Bronchial epithelial cell (primary cell): ENCODE measurements at regions not wholly inside any gene's neighbourhood (a gene's known extent, or its start where the extent isn't known, plus 50 kb on each side); places are given as distances from the start of the nearest gene placed in this dataset.
A peak's percentile ranks its signal among the peaks of the same experiment; 100 is the strongest.

ENCODE experiments used
- DNase-seq: peaks from one replicate; pipeline ENCODE4 v3.0.0-alpha.2; 2010; ENCODE audit warnings: low read depth
- FAIRE-seq: peaks from 2 replicates; lab custom pipeline; 2011; peaks lifted over from hg19 to GRCh38; lab: Jason Lieb, UNC
- H3K27me3 ChIP-seq: 2 replicates; pipeline ENCODE4 v1.5.1; 2011; ENCODE audit warnings: low read length; ENCODE audit not compliant: control insufficient read depth, insufficient read depth
- H3K36me3 ChIP-seq: 2 replicates; pipeline ENCODE4 v1.5.1; 2011; ENCODE audit warnings: low read length; ENCODE audit not compliant: control insufficient read depth, insufficient read depth
- H3K4me3 ChIP-seq: 2 replicates; pipeline ENCODE4 v1.5.1; 2011; ENCODE audit warnings: mild to moderate bottlenecking, low read depth, low read length, control low read depth
- CTCF ChIP-seq: IDR thresholded peaks from 2 replicates; pipeline ENCODE4 v1.5.1; 2011; ENCODE audit warnings: mild to moderate bottlenecking, moderate library complexity, low read length, control low read depth, inconsistent platforms; ENCODE audit not compliant: insufficient read depth, severe bottlenecking

DNA sequence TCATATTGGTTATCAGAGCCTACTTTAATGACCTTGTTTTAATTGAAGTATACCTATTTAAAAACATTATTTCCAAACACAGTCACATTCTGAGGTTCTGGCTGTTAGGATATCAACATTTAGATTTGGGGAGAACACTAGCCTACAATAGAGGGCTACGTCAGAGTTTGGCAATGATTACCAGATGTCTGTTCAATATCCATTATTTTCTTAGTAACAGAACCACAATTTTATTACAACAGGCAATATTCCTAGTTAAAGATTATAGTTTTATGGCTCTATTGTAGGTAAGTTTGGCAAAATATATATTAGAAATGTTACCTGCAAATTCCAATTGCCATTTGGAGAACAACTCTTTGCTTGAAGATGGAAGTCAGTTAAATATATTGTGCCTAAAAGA, 1163.1 kb upstream of the MIR17HG start:
- Histone ChIP-seq H3K4me3 (no peak overlapping the region), H3K27me3 (no peaks in the 10 kb centered on the region), H3K36me3 (no peaks in the 10 kb centered on the region)
- FAIRE-seq, result no peak
- no peak for TF ChIP-seq CTCF
- DNase-seq, result no peak

DNA sequence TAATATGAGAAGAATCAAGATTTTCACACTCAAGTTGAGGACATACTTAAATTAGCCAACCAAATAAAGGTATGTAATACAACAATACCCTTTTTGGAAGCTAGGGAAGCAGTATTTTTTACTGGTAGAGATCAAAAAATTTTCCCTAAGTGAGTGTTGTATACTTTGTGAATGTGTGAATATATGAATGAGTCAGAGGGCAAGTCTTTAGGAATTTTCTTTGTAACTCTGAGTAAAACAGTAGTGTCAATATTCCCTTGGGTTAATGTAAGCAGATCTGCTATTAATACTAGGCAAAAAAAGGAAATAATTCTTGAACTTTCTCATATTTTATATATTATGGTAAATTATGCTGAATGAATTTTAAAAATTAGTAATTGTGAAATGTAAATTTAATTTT, 1161.8 kb upstream of the MIR17HG start:
- TF ChIP-seq CTCF, result no peak
- Histone ChIP-seq H3K36me3 (no peaks in the 10 kb centered on the region), H3K27me3 (no peaks in the 10 kb centered on the region), H3K4me3 (no peak overlapping the region)
- DNase-seq, result peak; percentile 59
- no peak for FAIRE-seq

DNA sequence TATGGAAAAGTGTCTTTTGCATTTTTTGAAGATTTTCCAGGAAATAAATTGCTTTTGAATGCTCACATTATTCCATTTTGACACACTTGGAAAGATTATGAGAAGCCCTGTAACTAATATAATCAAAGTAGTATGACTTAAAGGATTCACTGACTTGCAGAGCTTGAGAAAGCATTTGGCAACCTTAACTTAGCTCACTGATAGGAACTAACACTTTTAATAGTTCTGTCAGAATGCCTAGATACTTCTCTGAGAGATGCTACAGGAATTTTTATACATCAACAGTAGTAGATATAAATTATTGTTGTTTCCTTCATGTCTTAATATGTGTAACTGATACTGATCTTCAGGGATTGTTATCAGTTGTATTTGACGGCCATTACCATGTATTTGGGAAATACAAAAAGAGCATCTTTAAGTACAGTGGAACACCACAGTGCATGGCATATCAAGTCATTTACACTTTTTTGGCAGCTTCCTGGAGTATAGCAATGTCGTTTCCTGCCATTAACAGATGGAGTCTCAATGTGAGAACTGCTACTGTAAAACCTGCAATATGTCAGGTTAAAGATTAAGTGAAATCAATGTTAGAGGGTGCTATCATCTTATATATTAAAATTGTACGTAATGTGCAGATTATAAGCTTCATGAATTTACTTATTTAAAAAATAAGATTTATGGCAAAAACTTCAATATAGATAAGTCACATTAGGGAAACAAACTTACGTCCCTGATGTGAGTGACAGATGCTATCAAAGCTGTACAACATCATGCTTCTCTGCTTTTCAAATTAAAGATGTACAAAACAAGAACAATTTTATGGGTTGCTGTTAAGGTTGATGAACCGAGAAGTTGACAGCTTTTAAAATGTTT, 1159.8 kb upstream of the MIR17HG start:
- no peak overlapping the region for H3K4me3 ChIP-seq
- FAIRE-seq (no peak), DNase-seq (no peak)
- TF ChIP-seq CTCF, result no peak
- H3K27me3 ChIP-seq, result no peaks in the 10 kb centered on the region
- no peaks in the 10 kb centered on the region for H3K36me3 ChIP-seq

DNA sequence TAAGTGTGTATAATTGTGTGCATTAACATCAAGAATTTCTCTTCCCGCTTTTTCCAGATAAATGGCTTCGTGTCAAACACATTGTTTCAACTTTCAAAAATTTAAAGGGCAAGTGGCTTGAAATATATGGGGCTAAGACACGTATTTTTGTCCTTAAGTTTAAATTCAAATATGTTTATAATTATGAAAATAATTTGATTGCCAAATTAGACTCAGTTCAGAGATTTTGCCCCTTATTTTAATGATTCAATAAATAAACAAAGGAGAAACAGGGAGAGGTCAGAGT, 1159.2 kb upstream of the MIR17HG start:
- TF ChIP-seq CTCF, result no peak
- DNase-seq (no peak), FAIRE-seq (no peak)
- Histone ChIP-seq H3K36me3 (no peaks in the 10 kb centered on the region), H3K27me3 (no peaks in the 10 kb centered on the region), H3K4me3 (no peak overlapping the region)

GRCh38 chr13:90197722-90198121, 1149.8 kb upstream of the MIR17HG start:
- TF ChIP-seq CTCF, result no peak
- no peaks in the 10 kb centered on the region for H3K27me3 ChIP-seq
- H3K4me3 ChIP-seq, result no peak overlapping the region
- DNase-seq (peak; percentile 47), FAIRE-seq (no peak)
- H3K36me3 ChIP-seq, result no peaks in the 10 kb centered on the region

DNA sequence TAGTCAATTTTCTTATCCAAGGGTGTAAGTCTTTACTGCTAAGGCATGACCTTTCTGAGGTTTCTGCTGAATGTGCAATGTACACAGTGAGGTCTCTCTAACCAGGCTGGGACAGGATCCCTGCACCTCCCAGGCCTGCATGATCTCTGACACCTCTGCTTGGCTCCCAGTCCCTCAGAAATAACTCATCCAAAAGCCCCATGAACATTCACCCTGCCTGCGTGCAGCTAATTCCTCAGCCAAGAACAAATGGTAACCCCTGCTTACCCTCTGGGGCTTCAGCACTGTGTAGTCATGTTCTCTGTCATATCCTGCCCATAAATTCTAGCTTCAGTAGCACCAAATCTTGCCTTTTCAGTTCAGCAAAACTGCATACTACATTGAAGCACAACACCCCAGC, 1146.3 kb upstream of the MIR17HG start:
- DNase-seq (peak; percentile 45), FAIRE-seq (no peak)
- H3K27me3 ChIP-seq, result no peaks in the 10 kb centered on the region
- no peak overlapping the region for H3K4me3 ChIP-seq
- H3K36me3 ChIP-seq, result no peaks in the 10 kb centered on the region
- TF ChIP-seq CTCF, result no peak
